ENCODE measurements at regions not wholly inside any gene's neighbourhood (a gene's known extent, or its start where the extent isn't known, plus 50 kb on each side); places are given as distances from the start of the nearest gene placed in this dataset.

DNA sequence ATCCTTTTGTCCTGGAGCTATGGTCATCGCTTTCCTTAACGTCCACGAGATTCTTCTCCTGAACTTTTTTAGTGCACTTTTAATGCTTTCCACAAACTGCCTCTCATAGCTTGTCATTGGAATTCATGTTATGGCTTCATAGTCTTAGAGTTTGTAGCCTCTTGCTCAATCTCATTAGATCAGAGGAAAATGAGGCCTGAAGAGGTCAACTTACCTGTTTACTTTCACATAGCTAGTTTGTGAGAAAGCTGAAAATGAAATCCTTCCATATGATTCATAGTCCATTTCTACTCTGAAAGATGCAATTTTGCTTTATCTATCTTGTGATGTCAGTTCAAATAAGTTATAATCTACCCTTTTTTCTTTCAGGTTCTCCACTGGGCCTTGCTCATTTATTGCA lies 1747.2 kb upstream of the RAG2 start:
- TF ChIP-seq POLR2AphosphoS5 (IDR thresholded peaks at IDR 0.05; ENCODE audit: low read depth) (no peak), CTCF (IDR thresholded peaks at IDR 0.05; ENCODE audit: insufficient read depth, low read length) (no peak), GABPA (IDR thresholded peaks at IDR 0.05; ENCODE audit: low read depth) (no peak)
- TF ChIP-seq, protein P1, sequence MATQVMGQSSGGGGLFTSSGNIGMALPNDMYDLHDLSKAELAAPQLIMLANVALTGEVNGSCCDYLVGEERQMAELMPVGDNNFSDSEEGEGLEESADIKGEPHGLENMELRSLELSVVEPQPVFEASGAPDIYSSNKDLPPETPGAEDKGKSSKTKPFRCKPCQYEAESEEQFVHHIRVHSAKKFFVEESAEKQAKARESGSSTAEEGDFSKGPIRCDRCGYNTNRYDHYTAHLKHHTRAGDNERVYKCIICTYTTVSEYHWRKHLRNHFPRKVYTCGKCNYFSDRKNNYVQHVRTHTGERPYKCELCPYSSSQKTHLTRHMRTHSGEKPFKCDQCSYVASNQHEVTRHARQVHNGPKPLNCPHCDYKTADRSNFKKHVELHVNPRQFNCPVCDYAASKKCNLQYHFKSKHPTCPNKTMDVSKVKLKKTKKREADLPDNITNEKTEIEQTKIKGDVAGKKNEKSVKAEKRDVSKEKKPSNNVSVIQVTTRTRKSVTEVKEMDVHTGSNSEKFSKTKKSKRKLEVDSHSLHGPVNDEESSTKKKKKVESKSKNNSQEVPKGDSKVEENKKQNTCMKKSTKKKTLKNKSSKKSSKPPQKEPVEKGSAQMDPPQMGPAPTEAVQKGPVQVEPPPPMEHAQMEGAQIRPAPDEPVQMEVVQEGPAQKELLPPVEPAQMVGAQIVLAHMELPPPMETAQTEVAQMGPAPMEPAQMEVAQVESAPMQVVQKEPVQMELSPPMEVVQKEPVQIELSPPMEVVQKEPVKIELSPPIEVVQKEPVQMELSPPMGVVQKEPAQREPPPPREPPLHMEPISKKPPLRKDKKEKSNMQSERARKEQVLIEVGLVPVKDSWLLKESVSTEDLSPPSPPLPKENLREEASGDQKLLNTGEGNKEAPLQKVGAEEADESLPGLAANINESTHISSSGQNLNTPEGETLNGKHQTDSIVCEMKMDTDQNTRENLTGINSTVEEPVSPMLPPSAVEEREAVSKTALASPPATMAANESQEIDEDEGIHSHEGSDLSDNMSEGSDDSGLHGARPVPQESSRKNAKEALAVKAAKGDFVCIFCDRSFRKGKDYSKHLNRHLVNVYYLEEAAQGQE (IDR thresholded peaks at IDR 0.05; ENCODE audit: insufficient replicate concordance, low read depth), result no peak

Data from HL-60 (cell line).